ENCODE measurements at regions not wholly inside any gene's neighbourhood (a gene's known extent, or its start where the extent isn't known, plus 50 kb on each side); places are given as distances from the start of the nearest gene placed in this dataset.

GRCh38 chr5:60522292-60522905, 177.6 kb downstream of the DEPDC1B start:
- TF ChIP-seq CTCF (tag by site-specific recombination; IDR thresholded peaks at IDR 0.05): no peak
- TF ChIP-seq, protein P1, sequence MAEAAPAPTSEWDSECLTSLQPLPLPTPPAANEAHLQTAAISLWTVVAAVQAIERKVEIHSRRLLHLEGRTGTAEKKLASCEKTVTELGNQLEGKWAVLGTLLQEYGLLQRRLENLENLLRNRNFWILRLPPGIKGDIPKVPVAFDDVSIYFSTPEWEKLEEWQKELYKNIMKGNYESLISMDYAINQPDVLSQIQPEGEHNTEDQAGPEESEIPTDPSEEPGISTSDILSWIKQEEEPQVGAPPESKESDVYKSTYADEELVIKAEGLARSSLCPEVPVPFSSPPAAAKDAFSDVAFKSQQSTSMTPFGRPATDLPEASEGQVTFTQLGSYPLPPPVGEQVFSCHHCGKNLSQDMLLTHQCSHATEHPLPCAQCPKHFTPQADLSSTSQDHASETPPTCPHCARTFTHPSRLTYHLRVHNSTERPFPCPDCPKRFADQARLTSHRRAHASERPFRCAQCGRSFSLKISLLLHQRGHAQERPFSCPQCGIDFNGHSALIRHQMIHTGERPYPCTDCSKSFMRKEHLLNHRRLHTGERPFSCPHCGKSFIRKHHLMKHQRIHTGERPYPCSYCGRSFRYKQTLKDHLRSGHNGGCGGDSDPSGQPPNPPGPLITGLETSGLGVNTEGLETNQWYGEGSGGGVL (tag by site-specific recombination; IDR thresholded peaks at IDR 0.05): no peak
- no peak for TF ChIP-seq ZBTB17 (tag by site-specific recombination; IDR thresholded peaks at IDR 0.05)
- no peak for TF ChIP-seq ZNF76 (tag by site-specific recombination; IDR thresholded peaks at IDR 0.05; ENCODE audit: borderline replicate concordance, low read depth)
- no peak for TF ChIP-seq ATF2 (tag by site-specific recombination; IDR thresholded peaks at IDR 0.05; ENCODE audit: low read depth)
